KOPT-K1 (cell line): ENCODE measurements at regions not wholly inside any gene's neighbourhood (a gene's known extent, or its start where the extent isn't known, plus 50 kb on each side); places are given as distances from the start of the nearest gene placed in this dataset.
"Not testable (repeated sequence)": the region's sequence is repeated elsewhere in the genome, so short reads cannot be mapped to it uniquely, and the experiment has no call there.

Experiments used
- H3K27ac ChIP-seq: fragments of 200-600 bp; sonication (generic); 2 replicates; pipeline ENCODE4 v1.5.1; 2016; ENCODE audit warnings: antibody characterized with exemption, mild to moderate bottlenecking, low read depth, low read length; ENCODE audit not compliant: poor library complexity, severe bottlenecking
- H3K36me3 ChIP-seq: fragments of 200-600 bp; sonication (generic); 2 replicates; pipeline ENCODE4 v1.5.1; 2017; ENCODE audit warnings: antibody characterized with exemption, mild to moderate bottlenecking, low read length, moderate library complexity; ENCODE audit not compliant: insufficient read depth
- H3K9me3 ChIP-seq: fragments of 200-600 bp; sonication (generic); 2 replicates; pipeline ENCODE4 v1.5.1; 2017; ENCODE audit warnings: antibody characterized with exemption, low read length, mild to moderate bottlenecking; ENCODE audit not compliant: insufficient read depth, poor library complexity, severe bottlenecking

DNA sequence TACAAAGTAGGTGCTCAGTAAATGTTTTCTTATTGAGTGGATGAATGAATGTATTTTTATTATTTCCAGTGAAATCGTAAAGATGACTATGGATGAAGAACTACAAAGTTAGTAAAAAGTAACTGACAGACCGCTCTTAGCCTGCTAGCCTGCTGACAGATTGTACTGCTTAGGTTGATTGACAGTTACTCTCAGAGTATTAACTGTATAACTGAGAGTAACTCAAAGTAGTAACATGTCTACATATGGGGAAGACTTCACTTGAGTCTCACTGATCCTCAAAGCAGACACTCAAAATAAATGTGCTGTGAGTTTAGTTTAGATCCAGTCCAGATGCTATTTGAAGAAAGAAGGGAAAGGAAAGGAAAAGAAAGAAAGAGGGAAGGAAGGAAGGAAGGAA, 272.3 kb upstream of the AMIGO2 start:
- Histone ChIP-seq H3K9me3 (no peaks in the 10 kb centered on the region), H3K27ac (no peak overlapping the region), H3K36me3 (no peaks in the 10 kb centered on the region)

DNA sequence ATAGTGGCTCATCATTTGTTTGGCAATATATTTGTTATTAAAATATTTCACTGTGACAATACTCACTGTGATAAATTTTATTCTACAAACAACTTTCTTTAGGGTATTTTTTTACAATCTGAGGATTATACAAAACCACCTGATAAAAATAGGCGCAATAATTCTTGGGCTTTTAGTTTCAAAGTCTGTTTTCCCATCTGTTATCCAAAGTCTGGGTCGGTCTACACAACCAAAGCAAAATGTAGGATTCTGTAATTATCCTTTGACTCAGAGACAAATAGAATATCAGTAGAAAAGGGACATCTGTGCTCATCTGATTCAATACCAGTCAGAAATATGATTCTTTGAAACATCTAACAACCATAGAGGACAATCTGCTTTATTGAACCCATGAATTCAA, 271.8 kb upstream of the AMIGO2 start:
- Histone ChIP-seq H3K9me3 (no peaks in the 10 kb centered on the region), H3K27ac (no peak overlapping the region)

DNA sequence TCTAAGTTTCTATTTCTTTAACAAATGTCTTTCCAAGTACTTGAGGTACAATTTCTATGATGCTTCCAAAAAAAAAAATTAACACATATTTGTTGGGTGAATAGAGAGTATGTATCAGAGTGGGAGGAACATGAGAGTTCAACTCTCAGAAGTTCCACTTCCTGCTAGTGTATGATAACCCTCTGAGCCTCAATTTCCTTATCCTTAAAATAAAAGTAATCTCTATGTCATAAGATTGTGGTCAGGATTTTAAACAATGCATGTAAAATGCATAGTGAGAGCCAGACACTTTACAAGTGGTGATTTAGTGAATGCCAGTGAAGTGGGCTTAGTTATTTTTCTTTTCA, 270.3 kb upstream of the AMIGO2 start:
- Histone ChIP-seq H3K9me3 (no peaks in the 10 kb centered on the region), H3K36me3 (no peaks in the 10 kb centered on the region), H3K27ac (peak overlapping the region; percentile 23)

More for the DNA sequence above, 271.8 kb upstream of the AMIGO2 start:
- H3K36me3 ChIP-seq: no peaks in the 10 kb centered on the region

DNA sequence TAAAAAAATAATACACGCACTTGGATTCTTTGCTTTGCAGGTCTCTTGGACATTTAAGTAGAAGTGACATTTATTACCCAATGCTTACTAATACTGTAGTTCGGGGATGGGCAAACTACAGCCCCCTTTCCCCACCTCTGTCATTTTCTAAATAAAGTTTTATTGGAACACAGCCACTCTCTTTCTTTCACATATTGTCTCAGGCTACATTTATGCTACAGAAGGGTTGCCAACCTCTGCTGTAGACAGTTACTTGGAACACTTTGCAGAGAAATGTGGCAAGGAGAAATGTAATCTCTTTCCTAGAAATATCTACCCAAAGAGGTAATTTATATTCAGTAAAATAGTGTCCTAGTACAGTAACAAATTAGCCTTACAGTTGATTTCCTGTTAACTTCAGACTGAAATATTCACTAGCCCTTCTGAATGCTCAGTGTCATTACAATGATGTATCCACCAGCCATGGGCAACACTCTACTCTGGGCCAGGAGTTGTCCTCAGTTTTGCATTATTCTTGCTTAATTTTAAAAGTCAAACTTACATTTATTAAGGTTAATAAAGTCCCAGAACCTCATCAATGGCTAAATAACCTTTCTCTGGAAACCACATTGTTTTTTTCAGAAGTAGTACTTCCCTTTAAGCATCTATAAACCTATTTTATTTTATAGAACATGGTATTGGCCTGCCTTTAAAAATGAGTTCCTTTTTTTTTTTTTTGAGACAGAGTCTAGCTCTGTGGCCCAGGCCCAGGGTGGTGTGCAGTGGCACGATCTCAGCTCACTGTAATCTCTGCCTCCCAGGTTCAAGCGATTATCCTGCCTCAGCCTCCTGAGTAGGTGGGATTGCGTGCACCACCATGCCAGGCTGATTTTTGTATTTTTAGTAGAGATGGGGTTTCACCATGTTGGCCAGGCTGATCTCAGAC, 269.6 kb upstream of the AMIGO2 start:
- peak overlapping the region; percentile 23 for H3K27ac ChIP-seq
- no peaks in the 10 kb centered on the region for H3K36me3 ChIP-seq
- no peaks in the 10 kb centered on the region for H3K9me3 ChIP-seq

DNA sequence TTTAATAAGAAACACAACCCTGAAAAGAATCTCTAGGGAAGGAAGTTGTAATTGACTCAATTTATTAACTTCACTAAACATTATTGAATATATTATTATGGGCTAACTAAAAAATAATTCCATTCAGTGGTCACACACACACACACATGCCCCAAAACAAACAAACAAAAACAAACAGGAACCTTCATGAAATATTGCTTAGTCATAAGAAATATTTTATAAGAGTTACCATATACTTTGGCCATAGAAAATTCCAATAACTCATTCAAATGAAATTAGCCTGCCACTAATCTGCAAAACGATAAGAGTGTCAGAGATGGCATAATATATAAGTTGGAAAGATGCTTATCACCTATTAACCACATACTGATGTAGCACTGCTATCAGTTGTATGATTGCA, 268.4 kb upstream of the AMIGO2 start:
- Histone ChIP-seq H3K27ac (no peak overlapping the region), H3K36me3 (no peaks in the 10 kb centered on the region), H3K9me3 (no peaks in the 10 kb centered on the region)

DNA sequence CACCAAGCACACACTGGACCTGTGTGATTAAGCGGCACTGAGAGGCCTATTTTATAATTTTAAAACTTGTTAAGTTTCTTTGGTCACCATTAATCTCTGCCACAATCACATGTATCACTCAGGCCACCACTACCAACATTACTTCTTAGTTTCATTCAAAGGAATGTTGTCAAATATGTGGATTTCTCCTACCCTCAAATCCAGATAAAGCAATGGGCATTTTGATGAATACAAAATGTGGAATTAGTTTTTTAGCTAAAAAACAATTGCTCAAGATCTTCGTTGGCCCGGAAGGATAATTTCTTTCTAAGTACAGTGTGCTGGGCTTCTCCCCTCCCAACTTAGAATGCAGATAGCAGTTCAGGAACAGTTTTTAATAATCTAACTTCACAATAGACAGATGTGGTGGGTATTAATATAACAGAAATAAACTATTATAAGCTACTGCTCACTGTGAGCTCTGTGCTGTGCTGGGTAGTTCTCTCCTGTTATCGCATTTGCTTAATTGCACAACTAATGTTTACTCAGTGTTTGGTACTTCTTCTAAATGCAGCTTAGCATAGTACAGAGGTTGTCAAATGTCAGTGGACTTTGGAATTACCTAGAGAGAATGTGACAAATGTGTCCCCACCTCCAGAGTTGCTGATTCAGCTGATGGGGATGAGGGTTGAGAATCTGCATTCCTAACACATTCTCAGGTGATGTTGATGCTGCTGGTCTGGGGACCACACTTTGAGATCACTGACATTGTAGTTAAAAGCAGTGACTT, 266.7 kb upstream of the AMIGO2 start:
- H3K9me3 ChIP-seq: peaks cover 10% of the 10 kb centered on the region
- no peaks in the 10 kb centered on the region for H3K36me3 ChIP-seq
- no peak overlapping the region for H3K27ac ChIP-seq

DNA sequence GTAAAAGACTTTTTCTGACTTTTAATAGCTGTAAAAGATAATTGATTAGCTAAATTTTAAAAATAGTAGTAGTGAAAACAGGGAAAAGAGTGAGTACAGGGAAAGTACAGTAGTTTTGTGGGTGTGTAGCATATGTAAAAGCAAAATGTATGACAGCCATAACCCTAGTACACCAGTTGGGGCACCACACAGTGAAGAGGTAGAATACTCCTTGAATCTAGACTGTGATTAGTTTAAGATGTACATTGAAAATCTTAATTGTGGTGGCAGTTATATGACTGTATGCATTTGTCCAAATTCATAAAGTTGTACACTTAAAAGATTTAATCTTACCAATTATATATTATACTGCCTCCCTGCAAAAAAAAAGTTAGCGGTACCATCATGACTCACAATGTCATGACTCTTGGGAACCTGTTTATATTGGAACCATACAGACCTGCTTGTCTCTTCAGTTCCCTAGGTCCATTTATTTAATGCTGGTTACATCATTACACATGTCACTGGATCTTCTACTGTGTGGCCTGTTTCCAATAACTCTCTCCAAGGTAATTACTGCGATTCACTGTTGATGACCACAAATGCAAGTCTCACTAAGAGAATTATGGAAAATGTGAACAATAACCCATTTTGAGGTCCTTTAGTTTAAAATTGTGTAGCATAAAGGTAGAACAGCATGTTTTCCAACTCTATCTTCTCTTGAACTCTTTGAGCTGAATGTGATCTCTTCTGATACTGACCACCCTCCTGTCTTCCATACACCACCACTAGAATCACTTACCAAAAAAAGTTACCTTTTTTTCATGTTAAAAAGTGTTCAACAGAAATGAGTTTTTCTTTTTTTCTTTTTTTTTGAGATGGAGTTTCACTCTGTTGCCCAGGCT, 264.2 kb upstream of the AMIGO2 start:
- H3K27ac ChIP-seq: no peak overlapping the region
- peaks cover 10% of the 10 kb centered on the region for H3K9me3 ChIP-seq
- no peaks in the 10 kb centered on the region for H3K36me3 ChIP-seq

DNA sequence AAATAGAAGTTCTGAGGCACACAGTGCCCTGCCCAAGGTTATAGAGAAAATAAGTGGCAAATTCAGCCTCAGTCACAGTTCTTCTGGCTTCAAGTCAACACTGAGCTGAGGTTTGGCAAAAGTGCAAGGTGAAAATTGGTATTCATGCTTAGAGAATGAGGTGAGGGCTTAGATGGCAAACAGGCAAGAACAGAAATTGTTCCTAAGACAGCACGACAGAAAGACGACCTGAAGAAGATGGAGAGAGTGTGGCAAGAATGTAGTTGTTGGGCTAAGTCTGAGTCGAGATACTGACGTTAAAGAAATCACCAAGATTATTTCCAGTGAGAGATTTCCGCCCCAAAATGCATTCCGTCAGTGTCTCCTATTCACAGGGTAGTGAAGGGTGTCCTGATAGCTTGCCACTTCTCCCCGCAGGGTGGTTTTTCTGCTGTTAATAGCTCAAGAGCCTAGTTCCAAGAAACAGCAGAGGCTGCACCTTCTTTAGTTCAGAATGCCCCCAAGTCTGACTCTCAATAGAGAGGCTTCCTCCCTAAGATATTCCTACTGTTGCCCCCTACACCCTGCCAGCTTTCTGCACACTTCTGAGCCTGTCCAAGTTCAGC, 260.8 kb upstream of the AMIGO2 start:
- no peak overlapping the region for H3K27ac ChIP-seq
- no peaks in the 10 kb centered on the region for H3K36me3 ChIP-seq
- H3K9me3 ChIP-seq: peaks cover 19% of the 10 kb centered on the region

DNA sequence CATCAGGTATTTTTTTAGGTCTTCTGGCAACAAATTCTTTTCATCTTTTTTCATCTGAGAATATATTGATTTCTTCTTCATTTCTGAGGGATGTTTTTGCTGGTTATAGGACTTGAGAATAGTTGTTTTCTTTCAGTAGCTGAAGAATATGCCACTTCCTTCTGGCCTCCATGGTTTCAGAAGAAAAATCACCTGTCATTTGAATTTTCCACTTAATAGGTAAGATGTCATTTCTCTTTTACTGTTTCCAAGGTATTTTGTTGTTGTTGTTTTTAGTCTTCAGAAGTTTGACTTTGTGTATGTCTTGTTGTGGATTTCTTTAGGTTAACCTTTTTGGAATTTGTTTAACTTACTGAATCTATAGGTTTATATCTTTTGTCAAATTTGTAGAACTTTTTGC, 257.8 kb upstream of the AMIGO2 start:
- Histone ChIP-seq H3K9me3 (peaks cover 22% of the 10 kb centered on the region), H3K36me3 (no peaks in the 10 kb centered on the region), H3K27ac (no peak overlapping the region)

DNA sequence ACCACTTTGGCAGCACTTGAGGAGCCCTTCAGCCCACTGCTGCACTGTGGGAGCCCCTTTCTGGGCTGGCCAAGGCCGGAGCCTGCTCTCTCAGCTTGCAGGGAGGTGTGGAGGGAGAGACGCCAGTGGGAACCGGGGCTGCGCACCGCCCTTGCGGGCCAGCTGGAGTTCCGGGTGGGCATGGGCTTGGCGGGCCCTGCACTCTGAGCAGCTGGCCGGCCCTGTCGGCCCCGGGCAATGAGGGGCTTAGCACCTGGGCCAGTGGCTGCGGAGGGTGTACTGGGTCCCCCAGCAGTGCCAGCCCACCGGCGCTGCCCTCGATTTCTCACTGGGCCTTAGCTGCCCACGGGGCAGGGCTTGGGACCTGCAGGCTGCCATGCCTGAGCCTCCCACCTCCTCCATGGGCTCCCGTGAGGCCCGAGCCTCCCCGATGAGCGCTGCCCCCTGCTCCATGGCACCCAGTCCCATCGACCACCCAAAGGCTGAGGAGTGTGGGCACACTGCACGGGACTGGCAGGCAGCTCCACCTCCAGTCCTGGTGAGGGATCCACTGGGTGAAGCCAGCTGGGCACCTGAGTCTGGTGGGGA, 253.6 kb upstream of the AMIGO2 start:
- peaks cover 13% of the 10 kb centered on the region for H3K9me3 ChIP-seq
- H3K27ac ChIP-seq, H3K36me3 ChIP-seq: not testable (repeated sequence)

DNA sequence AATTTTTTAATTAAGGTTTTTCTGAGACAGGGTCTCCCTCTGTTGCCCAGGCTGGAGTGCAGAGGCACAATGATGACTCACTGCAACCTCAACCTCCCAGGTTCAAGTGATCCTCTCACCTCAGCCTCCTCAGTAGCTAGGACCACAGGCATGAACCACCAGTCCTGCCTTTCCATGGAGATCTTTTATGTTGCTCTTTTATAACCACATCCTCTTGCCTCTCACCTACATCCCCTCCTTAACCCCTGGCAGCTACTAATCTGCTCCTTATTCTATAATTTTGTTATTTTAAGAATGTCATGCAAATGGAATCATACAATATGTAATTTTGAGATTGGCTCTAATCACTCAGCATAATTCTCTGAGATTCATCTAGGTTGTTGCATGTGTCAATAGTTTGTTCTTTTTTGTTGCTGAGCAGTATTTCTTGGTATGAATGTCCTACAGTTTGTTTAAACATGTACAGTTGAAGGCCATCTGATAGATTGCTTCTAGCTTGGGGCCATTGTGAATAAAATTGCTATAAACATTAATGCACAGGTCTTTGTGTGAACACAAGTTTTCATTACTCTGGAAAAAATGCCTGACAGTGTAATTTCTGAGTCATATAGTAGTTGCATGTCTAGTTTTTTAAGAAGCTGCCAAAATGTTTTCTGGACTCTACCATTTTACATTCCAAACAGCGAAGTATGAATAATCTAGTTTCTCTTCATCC, 249.2 kb upstream of the AMIGO2 start:
- H3K36me3 ChIP-seq: no peaks in the 10 kb centered on the region
- peaks cover 4% of the 10 kb centered on the region for H3K9me3 ChIP-seq
- H3K27ac ChIP-seq: no peak overlapping the region

DNA sequence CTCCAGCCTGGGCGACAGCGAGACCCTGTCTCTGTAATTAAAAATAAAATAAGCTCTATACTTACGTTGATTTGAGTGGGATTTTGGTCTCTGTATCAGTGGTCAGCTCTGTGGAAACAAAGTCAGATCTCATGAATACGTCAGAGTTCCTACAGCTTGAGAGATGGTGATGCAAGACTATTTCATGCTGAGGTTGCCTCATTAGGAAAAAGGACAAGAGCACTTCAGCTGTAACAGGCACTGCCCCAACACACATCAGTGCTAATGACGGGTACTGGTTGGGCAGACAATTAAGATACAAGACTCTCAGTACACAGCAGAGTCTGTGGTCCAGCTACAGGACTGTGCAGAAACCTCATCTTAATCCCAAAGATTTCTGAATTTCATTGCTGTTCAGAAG, 246.4 kb upstream of the AMIGO2 start:
- Histone ChIP-seq H3K27ac (no peak overlapping the region), H3K9me3 (no peaks in the 10 kb centered on the region), H3K36me3 (no peaks in the 10 kb centered on the region)

DNA sequence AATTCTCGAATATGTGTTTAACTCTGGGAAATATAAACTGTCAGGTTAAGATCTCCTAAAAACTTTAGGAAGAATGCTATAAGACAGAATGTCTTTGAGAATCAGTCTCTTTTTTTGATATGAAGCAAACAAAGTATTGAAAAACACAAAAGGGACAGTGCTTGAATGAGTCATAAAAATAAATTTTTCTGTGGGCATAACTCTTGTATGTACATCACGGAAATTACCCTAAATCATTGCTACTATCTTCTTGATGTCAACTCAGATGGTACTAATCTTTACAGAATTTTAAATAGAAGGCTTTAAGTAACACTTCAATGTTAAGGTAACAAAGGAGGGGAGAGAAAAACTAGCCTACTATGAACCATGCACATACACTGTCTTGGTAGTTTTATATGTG, 244.0 kb upstream of the AMIGO2 start:
- Histone ChIP-seq H3K36me3 (no peaks in the 10 kb centered on the region), H3K27ac (no peak overlapping the region), H3K9me3 (no peaks in the 10 kb centered on the region)

DNA sequence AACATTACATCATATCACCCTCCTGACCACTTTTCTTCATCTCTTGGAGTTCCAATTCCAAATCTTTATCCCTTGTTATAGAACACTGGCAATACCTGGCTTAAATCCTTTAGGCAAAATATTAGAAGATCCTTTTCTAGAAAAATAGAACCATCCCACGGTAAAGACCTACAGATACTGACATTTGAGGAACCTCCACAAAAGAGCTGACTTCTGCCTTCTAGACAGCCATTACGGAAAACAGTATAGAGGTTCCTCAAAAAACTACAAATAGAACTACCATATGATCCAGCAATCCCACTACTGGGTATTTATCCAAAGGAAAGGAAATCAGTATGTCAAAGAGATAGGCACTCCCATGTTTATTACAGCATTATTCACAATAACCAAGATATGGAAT, 241.7 kb upstream of the AMIGO2 start:
- H3K36me3 ChIP-seq: no peaks in the 10 kb centered on the region
- H3K9me3 ChIP-seq: no peaks in the 10 kb centered on the region
- no peak overlapping the region for H3K27ac ChIP-seq
